B cell (primary cell): ENCODE measurements at regions not wholly inside any gene's neighbourhood (a gene's known extent, or its start where the extent isn't known, plus 50 kb on each side); places are given as distances from the start of the nearest gene placed in this dataset.

ENCODE experiments used
- ATAC-seq: fragments of 200-7000 bp; cut with Tn5 transposase; one replicate; pipeline ENCODE4 v1.10.0; 2021; ENCODE audit warnings: low read depth, mild to moderate bottlenecking, moderate number of reproducible peaks, moderate library complexity
- CTCF ChIA-PET: fragments of 350-600 bp; sonication (Branson Sonifier 250); formaldehyde crosslinking; loops from one replicate; lab custom pipeline; 2021; ENCODE audit warnings: antibody characterized with exemption, inconsistent platforms; lab: Charles Lee
- POLR2A ChIA-PET: fragments of 350-600 bp; sonication (Branson Sonifier 250); formaldehyde crosslinking; loops from one replicate; lab custom pipeline; 2021; ENCODE audit warnings: antibody characterized with exemption; lab: Charles Lee
- DNase-seq: peaks from one replicate; pipeline ENCODE4 v3.0.0; 2013
- H2AFZ ChIP-seq: 2 replicates; pipeline ENCODE4 v1.6.1; 2012; ENCODE audit warnings: mild to moderate bottlenecking, low read depth, low read length; ENCODE audit not compliant: insufficient read depth, poor library complexity, severe bottlenecking
- H3K27ac ChIP-seq, 2 donors: 1 replicate in 1 of 2; 2 replicates in 1 of 2; pipeline ENCODE4 v1.5.1; 2012 to 2013; ENCODE audit warnings: low read length in 2 of 2, mild to moderate bottlenecking in 2 of 2, moderate library complexity in 1 of 2
- H3K27me3 ChIP-seq, 4 experiments: fragments of 200-600 bp in 1 of 4; sonication (generic) in 1 of 4; replicated peaks in 1 of 4; 1 replicate in 2 of 4; 2 replicates in 2 of 4; pipeline versions ENCODE4 v1.6.1 to v1.7.0; 2013 to 2016; ENCODE audit warnings: low read length in 3 of 4, mild to moderate bottlenecking in 2 of 4, mixed read lengths in 1 of 4, moderate library complexity in 1 of 4; ENCODE audit not compliant: insufficient read depth in 4 of 4, control insufficient read depth in 3 of 4; ENCODE audit errors: control extremely low read depth in 1 of 4
- H3K36me3 ChIP-seq, 2 experiments: replicated peaks in 1 of 2; 1 replicate in 1 of 2; 2 replicates in 1 of 2; pipeline versions ENCODE4 v1.6.1 to v1.7.1; 2013; ENCODE audit warnings: low read length in 1 of 2; ENCODE audit not compliant: insufficient read depth in 2 of 2, control insufficient read depth in 1 of 2; ENCODE audit errors: control extremely low read depth in 1 of 2, extremely low read depth in 1 of 2
- H3K4me1 ChIP-seq, 2 donors: fragments of 200-600 bp in 1 of 2; sonication (generic) in 1 of 2; 1 replicate in 1 of 2; 2 replicates in 1 of 2; pipeline versions ENCODE4 v1.5.1 to v1.6.1; 2013 to 2017; ENCODE audit warnings: low read length in 2 of 2; ENCODE audit not compliant: control insufficient read depth in 2 of 2, insufficient read depth in 2 of 2
- H3K4me2 ChIP-seq: replicated peaks from 2 replicates; pipeline ENCODE3; 2012; ENCODE audit warnings: mild to moderate bottlenecking, low read depth, low read length; ENCODE audit not compliant: poor library complexity, severe bottlenecking
- H3K4me3 ChIP-seq, 5 experiments: fragments of 200-600 bp in 1 of 5; sonication (generic) in 1 of 5; 1 replicate in 3 of 5; 2 replicates in 2 of 5; pipeline versions ENCODE4 v1.5.1 to v1.7.0; 2011 to 2016; ENCODE audit warnings: low read length in 4 of 5, mild to moderate bottlenecking in 4 of 5, low read depth in 2 of 5, control low read depth in 1 of 5, moderate library complexity in 1 of 5; ENCODE audit not compliant: insufficient read depth in 1 of 5; ENCODE audit errors: control extremely low read depth in 1 of 5, extremely low read depth in 1 of 5
- H3K79me2 ChIP-seq: fragments of 200-600 bp; sonication (generic); one replicate; pipeline ENCODE4 v1.6.0; 2016; ENCODE audit warnings: low read length; ENCODE audit not compliant: control insufficient read depth, insufficient read depth
- H3K9ac ChIP-seq: fragments of 200-600 bp; sonication (generic); 2 replicates; pipeline ENCODE4 v1.6.1; 2017; ENCODE audit warnings: mild to moderate bottlenecking, low read length, moderate library complexity
- H3K9me3 ChIP-seq, 3 donors: one replicate each; pipeline versions ENCODE4 v1.6.1 to v1.7.1; 2013; ENCODE audit warnings: low read length in 2 of 3; ENCODE audit not compliant: control insufficient read depth in 2 of 3, insufficient read depth in 1 of 3; ENCODE audit errors: control extremely low read depth in 1 of 3
- H4K20me1 ChIP-seq: 2 replicates; pipeline ENCODE4 v1.6.0; 2012; ENCODE audit warnings: mild to moderate bottlenecking, low read length; ENCODE audit not compliant: insufficient read depth, control insufficient read depth, poor library complexity, severe bottlenecking
- H3K27ac Mint-ChIP-seq: one replicate; pipeline ENCODE4 v1.8.0; 2021; ENCODE audit warnings: mixed read lengths
- H3K27me3 Mint-ChIP-seq: one replicate; pipeline ENCODE4 v1.8.0; 2021; ENCODE audit warnings: mixed read lengths
- H3K4me1 Mint-ChIP-seq: one replicate; pipeline ENCODE4 v1.8.0; 2021; ENCODE audit warnings: mixed read lengths
- H3K4me3 Mint-ChIP-seq: one replicate; pipeline ENCODE4 v1.8.0; 2021; ENCODE audit warnings: mixed read lengths
- H3K9me3 Mint-ChIP-seq: one replicate; pipeline ENCODE4 v1.8.0; 2022; ENCODE audit warnings: mixed read lengths; ENCODE audit not compliant: insufficient read depth
- CTCF ChIP-seq: fragments of 200-600 bp; IDR thresholded peaks from one replicate; pipeline ENCODE4 v1.8.0; 2022; ENCODE audit warnings: antibody characterized with exemption, mild to moderate bottlenecking
- EZH2 ChIP-seq: IDR thresholded peaks from 2 replicates; pipeline ENCODE4 v1.6.1; 2012; ENCODE audit warnings: borderline replicate concordance, low read depth, mild to moderate bottlenecking, moderate library complexity, low read length; ENCODE audit not compliant: insufficient read depth, poor library complexity, severe bottlenecking
- WGBS: methylation state at CpG from one replicate; pipeline ENCODE4 v1.1.5; 2013; ENCODE audit warnings: missing lambda C conversion rate; ENCODE audit not compliant: insufficient coverage; 5-methylcytosine and 5-hydroxymethylcytosine counted together
- intact Hi-C: fragments of 100-400 bp; cut with micrococcal nuclease; formaldehyde crosslinking; loops from one replicate; pipeline ENCODE4 v1.10.0; 2022

DNA sequence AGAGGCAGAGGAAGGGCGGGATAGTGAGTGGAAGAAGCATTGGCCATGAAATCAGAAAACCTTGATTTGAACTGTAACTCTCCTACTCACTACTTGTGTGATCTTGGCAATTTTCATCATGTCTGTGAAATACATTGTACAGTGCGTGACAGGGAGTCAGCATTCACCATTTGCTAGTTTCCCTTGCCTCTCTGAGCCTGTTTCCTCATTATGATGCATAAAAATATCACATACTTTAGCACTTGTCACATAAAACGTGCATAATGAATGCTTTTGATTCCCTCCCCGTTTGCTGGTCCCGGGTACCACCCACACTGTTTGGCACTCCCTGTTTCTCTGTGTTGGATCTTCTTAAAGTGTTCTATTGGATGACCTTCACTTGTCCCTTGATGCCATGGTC is 101.1 kb upstream of the FRMD6 start:
- Histone ChIP-seq H3K27me3 (peaks cover 0 to 11% (median 0%) of the 10 kb centered on the region in 4 experiments), H2AFZ (no peak overlapping the region), H3K79me2 (no peaks in the 10 kb centered on the region), H4K20me1 (no peaks in the 10 kb centered on the region), H3K27ac (no peak overlapping the region), H3K4me1 (no peaks in the 10 kb centered on the region), H3K9ac (no peak overlapping the region), H3K9me3 (no peaks in the 10 kb centered on the region), H3K4me3 (no peak overlapping the region), H3K4me2 (no peak overlapping the region), H3K36me3 (no peaks in the 10 kb centered on the region)
- DNase-seq = no peak
- Mint-ChIP-seq H3K4me3 (no peak overlapping the region), H3K4me1 (no peaks in the 10 kb centered on the region), H3K27me3 (peaks cover 20% of the 10 kb centered on the region), H3K27ac (no peak overlapping the region), H3K9me3 (no peaks in the 10 kb centered on the region)
- intact Hi-C loops = no loop called here
- no peak for ATAC-seq
- ChIA-PET POLR2A (no interaction called here), CTCF (no interaction called here)
- TF ChIP-seq CTCF = no peak
- TF ChIP-seq EZH2 = no peak
- WGBS = 90% methylated on average over 4 of the region's 5 CpGs

GRCh38 chr14:51552275-51552674 is 99.4 kb upstream of the FRMD6 start:
- no peaks in the 10 kb centered on the region for H3K9me3 ChIP-seq
- ChIA-PET CTCF (interaction anchor here (0.7 kb wide), 1 partner anchor 230 kb away, joined by 3 read pairs; no protein-coding TSS in a partner anchor), POLR2A (no interaction called here)
- DNase-seq = no peak
- no peaks in the 10 kb centered on the region for H4K20me1 ChIP-seq
- no peaks in the 10 kb centered on the region for H3K36me3 ChIP-seq
- 93% methylated on average over 6 of the region's 7 CpGs for WGBS
- Mint-ChIP-seq H3K4me1 (no peaks in the 10 kb centered on the region), H3K27me3 (peaks cover 17% of the 10 kb centered on the region), H3K27ac (no peak overlapping the region), H3K9me3 (no peaks in the 10 kb centered on the region), H3K4me3 (no peak overlapping the region)
- H3K4me1 ChIP-seq = no peaks in the 10 kb centered on the region
- no peak overlapping the region for H3K4me2 ChIP-seq
- intact Hi-C loops = no loop called here
- no peak for ATAC-seq
- H3K4me3 ChIP-seq = no peak overlapping the region
- H3K27me3 ChIP-seq = peaks cover 0 to 7% (median 0%) of the 10 kb centered on the region in 4 experiments
- H3K9ac ChIP-seq = no peak overlapping the region
- H3K27ac ChIP-seq = no peak overlapping the region
- no peak overlapping the region for H2AFZ ChIP-seq
- no peak for TF ChIP-seq EZH2
- TF ChIP-seq CTCF = no peak
- no peaks in the 10 kb centered on the region for H3K79me2 ChIP-seq
